HL-60 (cell line): ENCODE measurements at regions not wholly inside any gene's neighbourhood (a gene's known extent, or its start where the extent isn't known, plus 50 kb on each side); places are given as distances from the start of the nearest gene placed in this dataset.

Experiments used
- CTCF ChIP-seq: IDR thresholded peaks from one replicate; pipeline ENCODE4 v1.5.1; 2011; ENCODE audit warnings: low read length, control low read depth, inconsistent platforms; ENCODE audit not compliant: insufficient read depth
- POLR2AphosphoS5 ChIP-seq: IDR thresholded peaks from 2 replicates; pipeline ENCODE4 v1.6.1; 2012; ENCODE audit warnings: low read depth

- no peak for TF ChIP-seq CTCF
- no peak for TF ChIP-seq POLR2AphosphoS5
These were observed 804.4 kb downstream of the EPHA4 start for GRCh38 chr2:220767591-220768255.
